NCI-H345 treated with DMSO at 0.1 percent for 48 hours (cell line): ENCODE measurements at regions not wholly inside any gene's neighbourhood (a gene's known extent, or its start where the extent isn't known, plus 50 kb on each side); places are given as distances from the start of the nearest gene placed in this dataset.

Experiments
- DNase-seq: peaks from one replicate; lab custom pipeline; 2025; ENCODE audit not compliant: unreplicated experiment; lab: John Stamatoyannopoulos, UW

DNA sequence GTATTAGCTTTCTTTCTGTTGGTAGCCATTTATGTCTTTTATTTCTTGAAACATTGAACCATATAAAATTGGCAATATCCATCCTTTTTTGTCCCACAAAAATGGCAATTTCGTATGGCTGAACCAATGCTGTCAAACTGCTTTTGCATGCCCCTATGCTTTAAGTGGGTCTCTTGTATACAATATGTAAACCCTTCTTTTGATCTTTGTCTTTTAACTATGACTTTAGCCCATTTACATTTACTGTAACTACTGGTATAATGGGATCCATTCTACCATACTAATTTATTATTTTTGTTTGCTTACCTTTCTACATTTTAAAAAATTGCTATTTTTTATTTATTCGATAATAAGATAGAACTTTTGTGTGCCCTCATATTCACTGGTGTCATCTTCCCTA is 93.4 kb downstream of the TENT4A start:
- DNase-seq, result no peak

DNA sequence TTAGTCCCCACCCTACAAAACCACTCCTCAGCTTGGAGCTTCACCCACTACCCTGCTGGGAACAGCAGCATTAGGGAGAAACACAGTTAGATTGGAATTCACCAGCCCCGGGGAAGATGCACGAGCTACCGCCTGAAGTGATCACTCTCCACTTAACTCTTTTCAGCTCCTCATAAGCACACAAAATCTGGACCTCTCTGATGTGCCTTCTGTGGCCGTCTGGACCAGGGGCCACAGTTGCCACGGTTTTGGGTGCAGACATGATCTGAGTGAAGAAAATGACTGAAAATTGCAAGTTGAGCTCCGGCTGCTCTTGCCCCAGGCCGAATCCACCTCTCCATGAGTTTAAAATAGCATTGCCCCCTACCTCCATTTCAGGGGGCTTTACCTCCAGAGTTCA is 95.2 kb downstream of the TENT4A start:
- DNase-seq, result no peak

DNA sequence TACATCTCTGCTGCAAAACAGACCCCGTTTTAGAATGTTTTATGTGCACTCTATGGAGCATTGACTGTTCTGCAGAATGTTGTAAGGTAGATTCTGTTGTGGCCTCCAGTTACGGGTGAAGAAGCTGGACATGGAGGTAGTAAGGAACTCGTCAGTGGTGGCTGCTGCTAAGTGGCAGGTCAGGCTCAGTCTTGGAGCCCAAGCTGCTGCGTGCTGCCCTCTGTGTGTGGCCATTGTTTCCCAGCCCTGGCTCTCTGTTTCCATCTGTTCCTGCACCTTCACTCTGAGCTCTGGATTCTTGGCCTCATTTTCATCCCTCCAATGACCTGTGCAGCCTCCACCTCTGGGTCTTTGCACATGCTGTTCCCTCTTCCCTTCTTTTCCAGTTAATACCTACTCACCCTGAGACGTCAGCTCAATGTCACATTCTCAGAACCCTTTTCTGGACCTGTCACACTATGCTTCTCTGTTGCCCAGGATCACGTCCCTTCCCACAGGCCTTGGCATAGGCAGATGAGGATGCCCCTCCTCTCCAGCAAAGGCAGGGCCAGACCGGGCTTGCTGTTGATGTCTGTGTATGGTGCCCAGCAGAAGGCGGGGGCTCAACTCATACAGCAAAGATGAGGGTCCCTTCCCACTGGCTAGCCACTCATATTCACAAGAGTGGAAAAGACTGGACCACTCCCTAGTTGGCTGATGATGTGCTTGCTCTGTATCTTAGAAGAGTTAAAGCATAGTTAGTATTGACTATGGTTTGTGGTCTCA is 97.6 kb downstream of the TENT4A start:
- no peak for DNase-seq

GRCh38 chr5:6812091-6812490 is 98.9 kb downstream of the TENT4A start:
- DNase-seq, result no peak

GRCh38 chr5:6812800-6813731 is 99.8 kb downstream of the TENT4A start:
- DNase-seq, result no peak

DNA sequence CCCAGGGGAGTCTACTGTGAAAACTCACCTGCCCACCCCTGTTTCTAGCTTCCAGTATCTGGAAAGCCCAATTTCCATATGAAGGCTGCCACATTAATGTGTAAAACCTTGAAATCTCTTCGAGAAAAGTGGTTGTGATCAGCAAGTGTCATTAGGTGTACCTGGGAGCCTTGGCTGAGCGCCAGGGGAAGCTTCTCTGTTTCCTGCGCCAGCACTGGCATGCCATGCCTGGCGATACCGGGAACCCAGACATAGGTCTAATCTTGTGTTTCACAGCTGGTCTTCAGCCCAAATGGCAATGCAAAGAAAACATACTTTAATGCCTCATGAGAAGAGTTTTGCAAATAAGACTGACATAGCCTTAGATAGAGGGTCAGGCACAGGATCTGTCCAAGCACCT is 101.6 kb downstream of the TENT4A start:
- DNase-seq, result no peak

- DNase-seq, result no peak
Measured at GRCh38 chr5:6818594-6819511, 105.6 kb downstream of the TENT4A start.

DNA sequence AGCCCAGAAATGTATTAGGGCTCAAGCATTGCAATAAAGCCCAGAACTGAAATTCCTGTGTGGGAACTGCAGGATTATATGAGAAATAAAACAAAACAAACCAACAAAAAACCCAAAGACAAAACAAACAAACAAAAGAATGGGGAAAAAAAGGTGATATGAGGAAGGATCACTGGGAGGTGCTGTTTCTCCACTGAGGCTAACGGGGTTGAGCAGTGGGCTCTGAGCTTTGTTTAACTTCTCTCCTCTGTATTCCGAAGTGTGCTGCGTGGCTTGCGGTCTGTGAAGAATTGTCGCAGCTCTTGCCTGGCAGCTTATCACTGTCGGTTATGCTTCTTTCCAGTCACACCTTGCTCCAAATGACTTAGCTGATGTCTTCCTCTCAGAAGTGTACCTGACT is 106.3 kb downstream of the TENT4A start:
- no peak for DNase-seq

DNA sequence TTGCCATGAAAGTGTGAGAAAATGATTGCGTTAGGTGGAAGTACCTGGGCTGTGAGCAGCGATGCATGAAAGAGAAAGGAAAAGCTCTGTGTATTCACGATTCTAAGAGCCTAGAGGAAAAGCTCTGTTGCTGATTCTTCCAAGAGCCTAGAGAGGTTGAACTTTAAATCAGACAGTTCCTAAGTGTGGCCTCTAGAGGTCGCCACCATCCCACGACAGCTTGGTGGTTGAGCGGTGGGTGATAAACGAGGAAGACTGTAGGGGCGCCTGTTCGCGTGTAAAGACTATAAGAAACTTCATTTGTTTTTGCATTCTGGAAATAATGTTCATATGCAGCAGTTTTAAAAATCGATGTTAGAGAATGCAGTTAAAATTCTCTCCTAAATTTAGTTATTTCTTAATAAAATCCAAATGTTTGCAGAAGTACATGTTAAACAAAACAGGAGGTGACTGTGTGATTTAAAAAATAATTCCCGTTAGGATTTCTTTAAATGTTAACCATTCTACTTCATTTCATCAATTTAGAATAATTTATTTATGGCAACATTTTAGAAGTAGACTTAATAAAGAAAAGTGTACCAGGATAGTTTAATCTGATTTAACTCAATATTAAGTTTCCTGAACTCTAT is 107.7 kb downstream of the TENT4A start:
- peak; percentile 38 for DNase-seq

GRCh38 chr5:6822068-6822467 is 108.8 kb downstream of the TENT4A start:
- no peak for DNase-seq

GRCh38 chr5:6822556-6823343 is 109.5 kb downstream of the TENT4A start:
- DNase-seq, result no peak

GRCh38 chr5:6823996-6824395 is 110.8 kb downstream of the TENT4A start:
- no peak for DNase-seq

DNA sequence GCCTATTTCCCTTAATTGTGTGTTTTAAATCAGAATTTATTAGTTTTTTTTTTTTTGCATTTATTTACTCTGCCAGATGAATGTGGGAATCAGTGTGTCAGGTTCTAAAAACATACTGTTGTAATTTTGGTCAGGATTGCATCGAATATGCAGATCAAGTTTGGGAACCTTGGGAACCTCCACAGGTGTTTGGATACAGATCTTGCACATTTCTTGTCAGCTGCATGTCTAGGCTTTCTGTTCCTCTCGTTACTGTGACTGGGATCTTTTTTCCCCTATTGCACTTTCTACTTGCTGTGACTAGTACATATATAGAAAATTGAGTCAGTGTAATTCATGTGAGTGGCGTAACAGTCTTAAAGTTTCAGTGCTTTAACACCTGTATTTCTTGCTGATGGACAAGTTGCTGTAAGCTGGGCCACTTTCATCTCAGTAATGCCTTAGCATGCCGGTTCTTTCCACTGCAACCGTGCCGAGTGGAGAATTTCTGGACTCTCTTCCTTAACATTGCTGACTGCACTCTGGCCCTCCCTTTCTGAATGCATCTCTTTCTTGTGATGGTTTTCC is 112.5 kb downstream of the TENT4A start:
- DNase-seq, result no peak

DNA sequence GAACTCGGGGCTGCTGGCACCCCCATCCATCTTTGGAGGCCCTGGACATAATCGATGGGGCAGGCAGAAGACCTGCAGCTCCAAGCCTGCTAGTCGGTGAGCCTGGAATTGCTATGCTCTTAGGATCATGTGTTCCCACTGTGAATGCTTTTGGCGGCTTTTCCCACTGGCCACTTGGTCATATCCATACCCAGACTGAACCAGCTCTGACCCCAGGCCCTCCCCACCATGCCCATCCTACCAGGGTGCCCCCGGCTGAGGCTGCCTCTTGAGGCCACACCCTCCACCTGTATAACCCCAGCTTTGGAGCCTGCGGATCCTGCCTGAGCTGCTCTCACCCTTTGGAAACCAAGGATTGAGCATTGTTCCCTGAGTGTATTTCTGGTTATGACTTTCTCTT is 113.5 kb downstream of the TENT4A start:
- DNase-seq, result no peak

GRCh38 chr5:6827526-6828219 is 114.4 kb downstream of the TENT4A start:
- no peak for DNase-seq

DNA sequence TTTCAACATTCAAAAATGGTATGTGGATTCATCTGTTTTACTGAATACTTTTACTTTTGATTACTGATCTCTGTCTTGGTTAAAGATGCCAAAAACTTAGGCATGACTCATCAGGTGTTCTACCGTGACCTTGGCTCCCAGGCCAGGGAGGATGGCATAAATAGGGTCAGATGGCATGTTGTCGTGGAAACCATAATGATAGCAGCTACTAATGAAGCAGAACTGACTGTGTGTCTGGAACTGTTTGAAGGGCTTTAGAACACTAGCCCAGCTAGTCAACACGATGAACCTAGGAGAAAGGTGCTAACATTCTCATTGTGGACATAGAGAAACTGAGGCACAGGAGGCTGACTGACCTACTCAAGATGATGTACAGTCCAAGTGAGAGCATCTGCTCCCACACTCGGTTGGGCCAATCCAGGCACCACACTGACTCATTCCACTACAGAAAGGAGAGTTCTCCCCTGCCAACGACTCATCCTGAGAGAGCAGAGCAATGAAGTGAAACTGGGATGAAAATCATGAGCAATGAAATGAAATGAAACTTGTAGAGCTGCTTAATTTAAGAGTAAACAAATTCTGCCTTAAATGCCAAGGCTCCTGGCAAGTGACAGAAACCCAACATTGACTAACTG is 116.0 kb downstream of the TENT4A start:
- no peak for DNase-seq

DNA sequence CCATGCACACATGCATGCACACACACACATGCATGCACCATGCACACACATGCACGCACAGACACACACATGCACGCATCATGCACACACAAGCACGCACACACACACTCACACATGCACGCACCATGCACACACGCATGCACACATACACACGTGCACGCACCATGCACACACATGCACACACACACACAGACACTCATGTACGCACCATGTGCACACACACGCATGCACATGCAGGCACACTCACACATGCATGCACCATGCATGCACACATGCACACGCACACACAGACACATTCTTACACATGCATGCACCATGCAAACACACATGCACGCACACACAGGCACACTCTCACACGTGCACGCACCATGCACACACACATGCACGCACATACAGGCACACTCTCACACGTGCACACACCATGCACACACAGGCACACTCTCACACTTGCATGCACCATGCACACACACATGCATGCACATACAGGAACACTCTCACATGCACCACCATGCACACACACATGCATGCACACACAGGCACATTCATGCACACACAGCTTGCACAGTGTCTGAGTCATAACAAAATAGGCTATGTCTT is 117.5 kb downstream of the TENT4A start:
- no peak for DNase-seq
